Lung (tissue), 11 donors: ENCODE measurements at regions not wholly inside any gene's neighbourhood (a gene's known extent, or its start where the extent isn't known, plus 50 kb on each side); places are given as distances from the start of the nearest gene placed in this dataset.

Experiments used
- ATAC-seq: fragments of 200-7000 bp; cut with Tn5 transposase; one replicate; pipeline ENCODE4 v1.9.1; 2020; ENCODE audit warnings: moderate number of reproducible peaks; ENCODE audit not compliant: insufficient read depth, low FRiP score
- DNase-seq, 3 donors: peaks; one replicate each; pipeline ENCODE4 v3.0.0-alpha.2; 2013 to 2017
- H3K27ac ChIP-seq, 2 donors: one replicate each; pipeline ENCODE4 v1.5.1; 2013; ENCODE audit warnings: mild to moderate bottlenecking in 2 of 2, moderate library complexity in 2 of 2, control low read depth in 1 of 2, inconsistent platforms in 1 of 2, low read depth in 1 of 2, low read length in 1 of 2
- H3K27me3 ChIP-seq, 3 donors: one replicate each; pipeline ENCODE4 v1.5.1; 2013; ENCODE audit warnings: low read length in 2 of 3; ENCODE audit not compliant: control insufficient read depth in 3 of 3, insufficient read depth in 3 of 3
- H3K36me3 ChIP-seq, 4 donors: one replicate each; pipeline ENCODE4 v1.5.1; 2013; ENCODE audit warnings: low read length in 4 of 4, mild to moderate bottlenecking in 1 of 4, moderate library complexity in 1 of 4; ENCODE audit not compliant: control insufficient read depth in 4 of 4, insufficient read depth in 4 of 4
- H3K4me1 ChIP-seq, 5 donors: one replicate each; pipeline ENCODE4 v1.5.1; 2013; ENCODE audit warnings: low read length in 5 of 5, mild to moderate bottlenecking in 2 of 5, moderate library complexity in 1 of 5; ENCODE audit not compliant: control insufficient read depth in 5 of 5, insufficient read depth in 5 of 5
- H3K4me3 ChIP-seq: one replicate; pipeline ENCODE4 v1.5.1; 2013; ENCODE audit warnings: mild to moderate bottlenecking, control low read depth, moderate library complexity
- H3K9ac ChIP-seq, 2 donors: one replicate each; pipeline ENCODE4 v1.5.1; 2013; ENCODE audit warnings: low read length in 2 of 2, control low read depth in 1 of 2; ENCODE audit not compliant: insufficient read depth in 1 of 2
- H3K9me3 ChIP-seq, 4 donors: one replicate each; pipeline ENCODE4 v1.5.1; 2013; ENCODE audit warnings: low read length in 3 of 4, mild to moderate bottlenecking in 1 of 4, moderate library complexity in 1 of 4; ENCODE audit not compliant: control insufficient read depth in 4 of 4, insufficient read depth in 3 of 4
- WGBS, 2 donors: extraction: QIAGEN DNeasy Blood & Tissue Kit; methylation state at CpG; one replicate each; pipeline ENCODE4 v1.1.7; 2013; 5-methylcytosine and 5-hydroxymethylcytosine counted together
- TF ChIP-seq, protein P1 (sequence below): IDR thresholded peaks from 2 replicates; pipeline ENCODE4 v1.5.1; 2012; ENCODE audit warnings: mild to moderate bottlenecking; ENCODE audit errors: control extremely low read depth, extremely low read depth
- donor health status: control.
- donor health status: control.
- donor health status: Bipolar disorder and iron deficiency.
- donor health status: healthy.
- donor health status: DM: yes; HTN: yes; CAD: no.

DNA sequence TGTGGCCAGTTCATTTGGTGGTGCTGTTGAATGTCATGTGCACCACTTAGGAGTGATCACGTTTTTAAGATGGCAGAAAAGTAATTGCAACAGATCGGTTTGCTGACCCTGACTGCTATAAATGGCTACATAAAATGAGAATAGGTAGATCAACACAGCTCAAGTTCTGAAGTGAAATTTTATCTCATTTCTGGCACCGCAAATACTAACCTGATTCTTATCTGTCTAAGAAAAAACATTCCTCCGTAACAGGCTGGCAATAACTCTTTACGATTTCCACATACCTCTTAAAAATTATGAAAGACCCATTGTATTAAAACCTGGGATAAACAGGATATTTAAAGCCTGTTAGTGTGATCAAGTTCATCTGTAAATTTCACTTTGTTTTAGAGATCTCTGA is 387.5 kb downstream of the PDGFC start:
- no peak overlapping the region for H3K27ac ChIP-seq
- peak; percentile 19 for ATAC-seq

DNA sequence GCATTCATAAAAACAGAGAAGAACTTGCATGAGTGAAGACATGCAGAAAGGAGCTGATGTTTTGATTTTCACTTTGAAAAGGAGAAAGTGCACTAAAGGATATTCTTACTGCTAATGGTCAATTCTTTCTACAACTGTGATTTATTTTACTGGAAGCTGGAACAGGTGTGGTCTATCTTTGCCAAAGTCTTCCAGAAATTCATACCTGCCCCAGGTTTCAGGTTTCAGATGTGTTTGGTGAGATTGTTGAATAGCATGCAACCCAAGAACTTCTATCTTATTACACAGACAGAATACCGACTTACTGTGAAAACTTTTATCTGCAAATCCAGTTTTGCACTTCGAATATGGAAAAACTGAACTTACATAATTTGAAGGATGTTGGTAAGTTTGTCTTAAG is 388.3 kb downstream of the PDGFC start:
- Histone ChIP-seq H3K36me3 (no peaks in the 10 kb centered on the region), H3K4me3 (no peak overlapping the region), H3K4me1 (no peaks in the 10 kb centered on the region), H3K27me3 (no peaks in the 10 kb centered on the region), H3K27ac (no peak overlapping the region), H3K9ac (no peak overlapping the region), H3K9me3 (no peaks in the 10 kb centered on the region)
- TF ChIP-seq, protein P1, sequence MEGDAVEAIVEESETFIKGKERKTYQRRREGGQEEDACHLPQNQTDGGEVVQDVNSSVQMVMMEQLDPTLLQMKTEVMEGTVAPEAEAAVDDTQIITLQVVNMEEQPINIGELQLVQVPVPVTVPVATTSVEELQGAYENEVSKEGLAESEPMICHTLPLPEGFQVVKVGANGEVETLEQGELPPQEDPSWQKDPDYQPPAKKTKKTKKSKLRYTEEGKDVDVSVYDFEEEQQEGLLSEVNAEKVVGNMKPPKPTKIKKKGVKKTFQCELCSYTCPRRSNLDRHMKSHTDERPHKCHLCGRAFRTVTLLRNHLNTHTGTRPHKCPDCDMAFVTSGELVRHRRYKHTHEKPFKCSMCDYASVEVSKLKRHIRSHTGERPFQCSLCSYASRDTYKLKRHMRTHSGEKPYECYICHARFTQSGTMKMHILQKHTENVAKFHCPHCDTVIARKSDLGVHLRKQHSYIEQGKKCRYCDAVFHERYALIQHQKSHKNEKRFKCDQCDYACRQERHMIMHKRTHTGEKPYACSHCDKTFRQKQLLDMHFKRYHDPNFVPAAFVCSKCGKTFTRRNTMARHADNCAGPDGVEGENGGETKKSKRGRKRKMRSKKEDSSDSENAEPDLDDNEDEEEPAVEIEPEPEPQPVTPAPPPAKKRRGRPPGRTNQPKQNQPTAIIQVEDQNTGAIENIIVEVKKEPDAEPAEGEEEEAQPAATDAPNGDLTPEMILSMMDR = no peak
- 79 to 91% methylated on average over 2 of the region's 2 CpGs for WGBS, 2 donors
- ATAC-seq (no peak), DNase-seq (no peak)

More for the DNA sequence above, 387.5 kb downstream of the PDGFC start:
- peak in 1 of 3 donors; percentile 57 for DNase-seq
- no peaks in the 10 kb centered on the region for H3K27me3 ChIP-seq
- no peaks in the 10 kb centered on the region for H3K4me1 ChIP-seq
- no peak overlapping the region for H3K9ac ChIP-seq
- H3K4me3 ChIP-seq = no peak overlapping the region
- TF ChIP-seq, protein P1 = no peak
- H3K9me3 ChIP-seq = no peaks in the 10 kb centered on the region
- no peaks in the 10 kb centered on the region for H3K36me3 ChIP-seq
- 60 to 77% methylated on average over 5 of the region's 5 CpGs for WGBS, 2 donors

DNA sequence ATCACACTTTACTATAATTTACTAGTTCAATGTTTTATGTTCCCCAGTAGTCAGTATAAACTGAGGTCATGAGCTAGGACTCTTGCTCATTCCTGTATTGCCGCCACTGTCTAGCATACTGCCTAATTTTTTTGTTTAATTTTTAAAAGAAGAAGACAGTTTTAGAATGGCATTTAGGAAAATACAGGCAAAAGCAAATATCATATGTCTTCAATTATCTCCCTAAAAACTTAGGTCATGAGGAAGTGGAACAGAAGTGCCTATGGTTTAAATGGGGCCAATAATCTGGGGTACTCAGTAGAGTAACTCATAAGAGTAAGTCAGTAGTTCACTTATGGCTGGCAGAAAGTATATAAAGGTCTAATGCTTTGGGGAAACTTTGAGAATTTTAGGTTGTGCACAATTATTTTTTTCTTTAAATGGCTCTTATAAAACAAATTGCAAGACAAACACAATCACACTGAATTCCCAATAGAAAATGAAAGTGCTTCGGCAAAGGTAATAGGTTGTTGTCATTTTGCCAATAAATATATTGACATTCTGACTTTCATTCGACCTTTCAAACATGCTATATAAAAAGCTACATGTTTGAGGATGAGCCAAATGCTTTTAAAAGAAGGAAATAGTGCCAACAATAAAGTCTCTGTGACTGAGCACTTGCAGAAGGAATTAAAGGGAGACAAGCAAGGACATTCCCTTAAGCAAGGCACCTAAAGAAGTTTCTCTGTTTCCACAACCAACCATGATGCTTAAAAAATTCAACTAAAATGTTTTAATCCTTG is 390.1 kb downstream of the PDGFC start:
- Histone ChIP-seq H3K4me3 (no peak overlapping the region), H3K9me3 (no peaks in the 10 kb centered on the region), H3K4me1 (no peaks in the 10 kb centered on the region), H3K27me3 (no peaks in the 10 kb centered on the region), H3K27ac (no peak overlapping the region), H3K9ac (no peak overlapping the region), H3K36me3 (no peaks in the 10 kb centered on the region)
- TF ChIP-seq, protein P1 = no peak
- 49 to 78% methylated on average over 3 of the region's 3 CpGs for WGBS, 2 donors
- no peak for ATAC-seq
- DNase-seq = peak in 1 of 3 donors; percentile 26

DNA sequence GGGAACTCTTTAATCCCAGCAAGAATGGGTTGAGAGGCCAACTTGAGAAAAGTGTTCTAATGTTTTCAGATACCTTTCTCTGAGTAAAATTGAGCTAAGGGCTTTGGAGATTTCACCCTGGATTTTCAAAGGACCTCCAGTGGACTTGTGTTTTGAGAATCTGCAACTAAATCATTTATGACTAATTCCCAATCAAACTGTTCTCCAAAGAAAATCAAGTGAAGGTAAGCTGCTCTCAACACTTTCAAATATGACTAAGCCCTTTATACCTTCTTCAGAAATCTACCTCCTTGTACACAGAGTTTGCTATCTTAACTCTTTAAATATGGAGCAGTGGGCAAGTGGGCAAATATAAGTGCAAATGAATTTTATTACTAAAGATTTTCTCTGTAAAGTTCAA is 392.9 kb downstream of the PDGFC start:
- no peak for ATAC-seq
- Histone ChIP-seq H3K27me3 (no peaks in the 10 kb centered on the region), H3K4me3 (no peak overlapping the region), H3K27ac (no peak overlapping the region), H3K9ac (no peak overlapping the region), H3K9me3 (no peaks in the 10 kb centered on the region), H3K4me1 (no peaks in the 10 kb centered on the region), H3K36me3 (no peaks in the 10 kb centered on the region)
- no peak for DNase-seq
- TF ChIP-seq, protein P1 = no peak
